HG03139 (cell line): ENCODE measurements at regions not wholly inside any gene's neighbourhood (a gene's known extent, or its start where the extent isn't known, plus 50 kb on each side); places are given as distances from the start of the nearest gene placed in this dataset.

Experiments used
- ATAC-seq: cut with Tn5 transposase; IDR thresholded peaks from one replicate; pipeline ENCODE4 v1.9.1; 2021; ENCODE audit not compliant: unreplicated experiment

- ATAC-seq, result no peak
Measured at GRCh38 chr1:212525479-212526110, 83.0 kb upstream of the ATF3 start.

DNA sequence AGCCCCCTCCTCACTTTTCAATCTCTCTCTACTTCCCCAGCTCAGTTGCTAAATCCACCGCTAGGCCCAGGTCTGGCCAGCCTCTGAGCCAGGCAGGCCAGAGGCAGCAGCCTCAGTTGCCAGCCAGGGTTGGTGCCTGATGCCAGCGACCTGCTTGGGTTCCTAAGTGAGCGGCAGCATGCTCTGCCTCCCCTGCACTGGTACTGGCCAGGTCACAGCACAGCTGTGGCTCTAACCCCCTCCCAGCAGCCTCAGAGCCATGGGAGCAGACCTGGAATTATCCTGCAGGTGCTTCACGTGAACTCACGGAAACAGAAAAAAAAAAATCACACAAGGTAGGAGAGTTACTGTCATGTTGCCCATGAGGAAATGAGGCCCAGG is 82.5 kb upstream of the ATF3 start:
- no peak for ATAC-seq

DNA sequence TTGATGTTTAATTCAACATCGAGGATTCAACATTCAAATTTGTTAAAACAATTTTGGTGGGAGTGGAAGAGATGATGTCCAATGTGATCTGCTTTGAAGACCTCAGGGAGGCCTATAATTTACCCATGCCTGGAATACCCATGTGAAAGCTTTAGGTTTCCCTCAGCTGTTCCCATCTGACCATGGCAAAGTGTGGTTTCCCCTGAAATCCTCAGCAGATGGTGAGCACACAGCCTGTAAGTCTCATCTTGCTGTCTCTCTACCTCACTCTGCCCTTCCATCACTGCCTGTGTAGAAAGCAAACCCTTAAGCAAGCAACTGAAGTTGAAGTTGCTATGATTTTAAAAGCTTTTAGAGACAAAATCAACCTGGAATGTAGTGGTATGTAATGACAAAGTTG is 80.1 kb upstream of the ATF3 start:
- no peak for ATAC-seq

- no peak for ATAC-seq
Measured at GRCh38 chr1:212529211-212529741, 79.3 kb upstream of the ATF3 start.

DNA sequence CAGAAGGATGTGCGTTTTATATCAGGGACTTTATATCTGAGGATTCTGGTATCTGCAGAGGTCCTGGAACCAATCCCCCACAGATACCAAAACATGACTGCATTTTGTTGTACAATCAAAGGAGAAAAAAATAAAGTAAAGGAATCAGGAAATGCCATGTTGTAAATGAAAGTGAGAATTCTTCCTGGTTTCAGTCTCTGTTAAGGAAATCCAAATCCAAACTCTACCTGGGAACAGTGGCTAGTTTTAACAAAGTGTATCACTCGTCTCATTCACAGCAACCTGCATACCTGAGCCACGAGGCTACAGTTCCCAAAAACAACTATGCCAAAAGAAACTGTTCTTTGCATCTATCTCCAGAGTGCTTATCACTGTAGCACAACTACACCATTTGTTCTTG is 77.3 kb upstream of the ATF3 start:
- no peak for ATAC-seq

- ATAC-seq, result no peak
Measured at GRCh38 chr1:212531796-212532195, 76.8 kb upstream of the ATF3 start.

DNA sequence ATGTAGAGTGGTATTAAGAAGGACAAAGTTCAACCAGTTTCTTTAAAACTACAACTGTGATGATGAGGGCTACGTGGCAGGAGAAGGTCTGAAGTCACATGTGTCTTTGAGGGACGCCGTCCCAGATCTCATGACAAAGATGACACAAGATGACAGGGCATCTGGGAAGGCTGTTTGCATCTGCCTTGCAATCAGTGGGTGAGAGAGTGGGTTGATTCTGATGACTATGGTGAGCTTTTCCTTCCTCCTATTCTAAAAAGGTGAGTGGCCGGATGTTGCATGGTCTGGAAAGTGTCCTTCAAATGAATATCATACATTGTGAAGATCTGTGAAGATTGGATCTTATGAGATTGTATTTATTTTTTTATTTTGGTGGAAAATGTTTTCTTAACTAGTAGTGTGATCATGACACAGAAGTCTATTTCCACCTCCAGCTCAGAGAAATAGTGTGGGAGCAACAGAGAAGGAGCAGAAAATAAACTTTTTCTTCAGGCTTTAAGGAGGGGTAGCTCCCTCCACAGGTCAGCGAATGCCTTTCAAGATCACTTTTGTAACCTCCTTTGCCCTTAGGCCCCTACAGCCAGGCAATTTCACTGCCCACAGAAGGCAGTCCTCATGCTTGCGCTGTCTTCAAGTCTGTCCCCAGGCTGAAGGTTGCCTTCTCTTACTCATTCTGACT is 76.0 kb upstream of the ATF3 start:
- no peak for ATAC-seq

DNA sequence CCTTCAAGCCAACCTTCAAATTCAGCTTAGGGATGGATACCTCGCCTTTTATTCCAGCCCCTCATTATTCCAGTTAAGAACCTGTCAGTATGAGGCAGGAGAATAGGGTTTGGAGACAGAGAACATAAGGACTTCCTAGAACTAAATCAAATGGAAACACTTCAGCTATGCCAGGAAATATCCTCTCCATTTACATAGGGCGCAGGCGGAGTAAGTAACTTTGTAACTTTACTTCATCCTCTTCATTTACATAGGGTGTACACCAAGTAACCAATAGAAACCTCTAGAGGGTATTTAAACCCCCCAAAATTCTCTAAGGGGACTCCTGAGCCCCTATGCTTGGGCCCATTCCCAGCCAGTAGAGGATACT is 75.4 kb upstream of the ATF3 start:
- ATAC-seq, result no peak

GRCh38 chr1:212536586-212536985 is 72.0 kb upstream of the ATF3 start:
- ATAC-seq, result no peak

- no peak for ATAC-seq
Measured at GRCh38 chr1:212537610-212538009, 71.0 kb upstream of the ATF3 start.

GRCh38 chr1:212539737-212540430 is 68.7 kb upstream of the ATF3 start:
- ATAC-seq, result no peak

DNA sequence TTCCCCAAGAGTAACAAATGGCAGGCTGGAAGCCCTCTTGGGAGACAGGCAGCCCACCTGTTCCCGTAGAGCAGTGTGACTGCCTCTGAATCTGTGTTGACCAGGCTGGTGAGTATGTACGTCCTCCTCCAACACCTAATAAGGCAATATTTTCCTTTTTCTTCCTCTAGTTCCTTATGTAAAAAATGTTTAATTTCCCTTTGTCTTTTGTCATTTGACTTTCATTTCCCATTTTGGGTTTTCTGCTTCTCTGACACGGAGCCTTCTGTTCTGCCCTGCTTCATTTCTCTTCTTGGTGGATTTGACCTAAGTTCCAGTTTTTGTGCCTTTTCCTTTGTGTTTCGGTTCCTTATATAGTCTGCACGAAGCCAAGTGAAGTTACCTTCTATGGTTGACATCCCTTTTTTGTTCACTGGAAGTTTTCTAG is 65.8 kb upstream of the ATF3 start:
- no peak for ATAC-seq

GRCh38 chr1:212544110-212544509 is 64.5 kb upstream of the ATF3 start:
- ATAC-seq, result no peak

DNA sequence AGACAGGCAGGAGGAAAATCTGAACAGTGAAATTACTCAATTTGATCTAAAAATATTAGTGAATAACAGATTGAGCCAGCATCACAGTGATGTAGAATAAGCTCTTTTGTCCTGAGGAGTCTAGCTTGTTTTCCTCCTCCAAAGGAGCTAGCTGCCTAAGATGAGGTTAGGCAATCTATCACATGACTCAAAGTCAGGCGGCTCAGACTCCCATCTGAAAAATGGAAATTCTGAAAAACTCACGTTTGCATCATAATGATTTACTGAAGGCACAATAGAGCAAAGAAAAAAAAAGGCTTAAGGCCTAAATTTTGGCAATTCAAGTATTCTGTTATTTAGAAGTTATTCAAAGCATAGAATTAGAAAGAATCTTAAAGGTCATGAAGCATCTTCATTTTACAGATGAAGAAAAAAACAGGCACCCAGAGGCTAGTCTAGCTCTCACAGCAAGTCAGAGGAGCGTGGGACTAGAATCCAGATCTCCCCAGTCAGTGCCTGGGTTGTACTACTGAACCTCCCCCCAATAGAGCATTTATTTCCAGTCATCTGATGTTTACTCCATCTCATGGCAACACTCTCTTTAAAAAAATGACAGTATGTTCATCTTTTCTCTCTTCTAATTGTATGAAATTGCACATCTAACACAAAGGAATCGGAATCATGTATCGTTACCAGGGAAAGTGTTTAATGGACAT is 62.5 kb upstream of the ATF3 start:
- no peak for ATAC-seq

DNA sequence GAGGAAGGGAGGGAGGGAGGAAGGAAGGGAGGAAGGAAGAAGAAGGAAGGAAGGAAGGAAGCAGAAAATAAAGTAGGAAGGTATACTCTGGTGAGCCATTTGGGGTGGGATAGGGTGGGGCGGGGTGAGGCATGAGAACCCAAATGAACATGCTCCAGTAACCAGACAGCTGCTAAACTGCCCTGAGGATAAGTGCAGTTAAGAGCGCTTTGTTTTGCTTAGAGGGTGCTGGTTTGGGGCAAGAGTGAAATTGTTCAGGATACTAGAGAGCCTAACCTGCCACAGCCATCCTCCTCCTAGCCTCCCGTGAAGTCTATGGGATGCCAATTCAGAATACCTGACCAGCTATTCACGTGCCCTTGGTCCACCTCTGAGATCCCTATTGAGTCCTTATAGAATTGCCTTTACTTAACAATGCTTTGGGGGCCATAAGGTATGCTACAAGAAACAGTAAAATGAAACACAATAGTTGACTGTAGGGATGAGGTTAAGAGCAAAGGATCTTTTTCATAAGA is 59.0 kb upstream of the ATF3 start:
- ATAC-seq, result no peak

DNA sequence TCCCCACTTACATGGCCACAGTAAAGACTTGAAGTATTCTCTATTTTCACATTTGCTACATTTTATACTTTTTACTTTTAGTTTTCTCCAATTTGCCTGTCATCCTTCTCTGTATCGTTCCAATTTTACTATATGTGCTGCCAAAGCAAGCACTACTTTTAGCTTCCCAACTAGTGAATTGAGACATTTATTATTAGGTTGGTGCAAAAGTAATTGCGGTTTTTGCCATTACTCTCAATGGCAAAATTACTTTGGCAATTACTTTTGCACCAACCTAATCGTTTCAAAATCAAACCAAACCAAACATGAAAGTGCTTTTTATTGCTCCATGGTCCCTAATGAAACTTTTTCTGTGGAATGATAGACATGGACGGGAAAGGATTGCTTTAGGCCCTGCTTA is 56.6 kb upstream of the ATF3 start:
- no peak for ATAC-seq

DNA sequence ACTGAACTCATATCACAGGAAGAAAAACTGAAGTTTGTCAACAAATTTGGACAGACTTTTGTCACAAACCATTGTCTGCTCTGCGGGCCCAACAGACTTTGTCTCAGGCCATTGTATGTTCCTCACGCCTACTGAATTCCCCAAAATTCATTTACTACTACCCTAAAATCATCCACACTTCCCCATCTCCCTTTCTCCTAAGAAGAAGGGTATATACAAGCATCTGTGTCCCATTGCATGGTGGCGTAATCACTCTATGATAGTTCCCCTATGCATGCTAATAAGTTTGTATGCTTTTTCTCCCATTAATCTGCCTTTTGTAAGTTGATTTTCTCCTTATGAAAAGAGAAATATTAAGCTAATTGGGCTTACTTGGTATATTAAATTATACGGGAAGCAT is 54.9 kb upstream of the ATF3 start:
- ATAC-seq, result no peak

GRCh38 chr1:212554401-212554800 is 54.2 kb upstream of the ATF3 start:
- ATAC-seq, result no peak

DNA sequence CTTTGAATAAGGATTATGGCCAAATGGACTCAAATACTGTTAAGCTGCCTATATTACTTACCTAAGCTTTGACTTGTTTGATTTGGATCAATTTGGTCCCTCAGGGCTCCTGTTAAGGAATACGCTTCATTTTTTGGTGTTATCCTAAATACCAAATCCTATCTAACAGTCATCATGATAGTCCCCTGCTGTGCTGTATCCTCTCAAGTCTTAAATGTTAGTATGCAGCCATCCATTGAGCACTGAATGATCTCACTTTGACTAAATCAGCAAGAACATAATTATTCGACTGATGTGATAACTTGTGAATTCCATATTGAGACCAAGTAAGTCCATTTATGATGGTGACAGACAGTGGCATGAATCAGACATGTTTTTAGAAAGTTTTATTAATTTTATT is 53.1 kb upstream of the ATF3 start:
- ATAC-seq, result no peak

DNA sequence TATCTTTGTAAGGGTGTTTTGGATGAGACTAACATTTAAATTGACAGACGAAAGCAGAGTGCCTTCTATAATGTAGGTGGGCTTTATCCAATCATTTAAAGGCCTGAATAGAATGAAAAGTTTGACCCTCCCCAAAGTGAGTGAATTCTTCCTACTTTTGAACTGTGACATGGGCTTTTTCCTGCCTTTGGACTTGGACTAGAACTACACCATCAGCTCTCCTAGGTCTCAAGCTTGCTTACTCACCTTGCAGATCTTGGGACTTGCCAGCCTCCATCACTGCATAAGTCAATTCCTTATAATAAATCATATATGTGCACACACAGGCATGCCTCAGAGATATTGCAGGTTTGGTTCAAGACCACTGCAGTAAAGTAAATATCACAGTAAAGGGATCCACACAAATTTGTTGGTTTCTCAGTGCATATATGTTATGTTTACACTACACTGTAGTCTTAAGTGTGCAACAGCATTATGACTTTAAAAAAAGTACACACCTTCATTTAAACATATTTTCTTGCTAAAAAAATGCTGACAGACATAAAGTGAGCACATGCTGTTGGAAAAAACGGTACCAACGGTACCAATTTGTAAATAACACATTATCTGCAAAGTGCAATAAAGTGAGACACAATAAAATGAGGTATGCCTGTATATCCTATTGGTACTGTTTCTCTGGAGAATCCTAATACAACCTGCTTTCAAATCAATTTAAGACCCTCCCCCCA is 51.6 kb upstream of the ATF3 start:
- no peak for ATAC-seq
